ENCODE measurements at regions not wholly inside any gene's neighbourhood (a gene's known extent, or its start where the extent isn't known, plus 50 kb on each side); places are given as distances from the start of the nearest gene placed in this dataset.

DNA sequence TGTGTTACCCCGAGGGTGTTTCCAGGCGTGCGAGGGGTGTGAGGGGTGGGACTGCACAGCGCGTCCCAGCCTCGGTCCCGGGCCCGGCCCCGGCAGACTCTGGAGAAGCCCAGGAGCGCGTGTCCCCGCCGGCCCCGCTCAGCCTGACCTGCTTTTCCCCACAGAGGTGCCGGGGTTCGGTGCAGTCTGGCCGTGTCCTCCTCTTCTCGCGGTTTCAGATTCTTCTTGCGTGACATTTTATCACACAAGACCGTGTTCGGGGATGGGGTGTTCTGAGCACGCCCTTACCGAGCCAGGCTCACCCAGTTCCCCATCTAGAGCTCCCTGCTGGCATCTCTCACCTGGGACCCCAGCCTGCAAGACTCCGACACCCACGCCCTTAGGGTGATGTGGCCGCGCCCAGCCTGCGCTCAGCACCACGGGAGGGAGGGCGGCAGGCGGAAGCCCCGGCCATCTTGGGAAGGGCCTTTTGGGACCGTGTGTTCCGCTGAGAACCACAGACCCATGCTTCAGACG is 775.6 kb downstream of the BRD1 start:
- peak; percentile 24 for DNase-seq (ENCODE audit: low spot score)

- DNase-seq (ENCODE audit: low spot score): no peak
Observed at GRCh38 chr22:49051491-49052022, 776.1 kb downstream of the BRD1 start.

GRCh38 chr22:49049691-49050090 is 778.0 kb downstream of the BRD1 start:
- DNase-seq (ENCODE audit: low spot score): no peak

- no peak for DNase-seq (ENCODE audit: low spot score)
Observed at GRCh38 chr22:49048591-49048990, 779.1 kb downstream of the BRD1 start.

GRCh38 chr22:49047447-49047846 is 780.2 kb downstream of the BRD1 start:
- DNase-seq (ENCODE audit: low spot score): no peak

DNA sequence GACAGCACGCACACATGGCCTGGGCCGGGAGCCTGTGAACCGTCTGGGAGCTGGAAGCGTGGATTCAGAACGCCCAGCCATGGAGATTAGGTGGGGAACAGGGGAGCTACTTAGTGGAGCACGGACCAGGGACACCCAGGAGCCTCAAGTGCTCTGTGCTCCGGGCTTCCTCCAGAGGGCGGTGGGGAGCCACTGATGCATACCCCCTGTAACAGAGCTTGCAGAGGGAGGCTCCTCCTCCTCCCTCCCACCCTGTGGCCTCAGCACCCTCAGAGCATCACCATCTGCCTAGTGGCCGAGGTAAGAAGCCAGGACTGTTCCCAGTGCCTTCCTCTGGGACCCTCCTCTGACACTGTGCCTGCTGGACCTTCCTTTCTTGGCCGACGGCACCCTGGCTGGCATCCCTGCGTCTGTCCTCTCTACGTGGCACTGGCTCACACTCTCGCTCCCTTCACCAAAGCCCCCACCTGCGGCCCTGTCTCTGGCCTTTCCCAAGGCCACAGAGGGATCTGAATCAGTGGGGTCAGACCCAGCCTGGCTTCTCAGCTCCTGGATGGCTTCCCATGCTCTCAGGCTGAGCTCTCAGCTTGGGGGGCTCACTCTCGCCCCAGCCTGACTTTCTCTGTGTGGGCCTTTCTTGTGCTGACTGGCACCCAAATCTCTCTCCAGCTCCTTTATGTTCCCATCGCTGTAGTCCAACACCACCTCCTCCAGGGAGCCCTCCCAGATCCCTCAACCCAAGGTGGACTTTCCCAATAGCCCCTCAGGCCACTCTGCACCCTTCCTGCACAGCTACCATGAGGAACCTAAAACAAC is 780.9 kb downstream of the BRD1 start:
- DNase-seq (ENCODE audit: low spot score): peak; percentile 74

DNA sequence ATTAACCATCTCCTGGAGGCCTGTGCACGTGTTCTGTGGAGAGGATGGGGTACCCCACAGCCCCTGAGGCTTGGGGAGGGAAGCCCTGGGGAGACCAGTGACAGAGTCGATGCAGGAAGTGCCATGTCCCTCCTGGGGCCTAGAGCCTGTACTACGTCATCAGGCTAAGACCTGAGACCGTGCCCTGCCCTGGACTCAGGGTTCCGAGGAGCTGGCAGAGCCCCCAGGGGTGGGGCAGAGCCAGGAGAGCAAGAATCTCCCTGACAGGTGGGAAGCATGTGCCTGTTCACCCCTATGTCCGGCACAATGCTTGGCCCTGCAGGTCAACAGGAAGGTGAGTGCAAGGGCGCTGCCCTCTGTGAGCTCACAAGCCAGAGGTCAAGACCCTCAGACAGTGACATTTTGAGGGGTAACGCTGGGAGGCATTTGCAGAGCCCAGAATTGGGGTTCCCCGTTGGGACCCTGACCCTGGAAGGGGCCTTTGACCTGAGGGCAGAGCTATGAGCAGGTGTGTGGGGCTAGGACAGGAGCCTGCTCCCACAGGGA is 781.6 kb downstream of the BRD1 start:
- no peak for DNase-seq (ENCODE audit: low spot score)

GRCh38 chr22:49045276-49045675 is 782.4 kb downstream of the BRD1 start:
- DNase-seq (ENCODE audit: low spot score): no peak

DNA sequence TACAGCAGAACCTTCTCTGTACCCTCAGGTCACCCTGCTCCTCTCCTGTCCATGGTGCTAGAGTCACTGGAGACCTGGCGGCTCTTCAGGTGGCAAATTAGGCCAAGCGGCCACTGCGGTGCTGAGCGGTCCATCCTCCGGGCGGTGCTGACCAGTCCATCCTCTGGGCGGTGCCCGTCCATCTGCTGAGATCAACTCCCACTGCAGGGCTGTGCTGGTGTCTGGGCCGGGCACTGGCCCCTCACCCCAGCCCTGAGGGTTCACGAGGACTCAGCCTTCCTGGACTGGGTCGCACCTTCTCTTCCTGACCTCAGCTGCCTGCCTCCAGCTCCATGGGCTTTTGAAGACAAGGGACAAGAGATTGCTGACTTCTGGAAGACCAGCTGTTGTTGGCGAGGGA is 782.9 kb downstream of the BRD1 start:
- DNase-seq (ENCODE audit: low spot score): no peak

DNA sequence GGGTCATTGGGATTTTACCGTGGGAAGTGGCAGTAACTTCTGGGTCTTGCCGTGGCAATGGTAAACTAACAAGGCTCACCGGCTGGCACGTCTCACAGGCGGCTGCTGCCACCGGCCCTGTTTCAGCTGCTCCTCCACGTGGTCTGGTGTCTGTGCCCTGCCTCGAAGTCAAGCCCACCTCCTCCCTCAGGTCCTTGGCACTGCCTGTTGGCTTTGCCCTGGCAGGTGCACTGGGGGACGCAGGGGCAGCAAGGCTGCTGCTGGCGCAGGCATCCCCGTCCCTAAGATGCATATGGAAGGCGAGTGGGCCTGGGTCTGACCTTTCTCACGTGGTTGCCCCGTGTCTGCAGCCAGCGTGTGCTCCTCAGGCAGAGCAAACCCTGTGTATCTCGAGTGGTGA is 783.6 kb downstream of the BRD1 start:
- no peak for DNase-seq (ENCODE audit: low spot score)

GRCh38 chr22:49042877-49043859 is 784.5 kb downstream of the BRD1 start:
- no peak for DNase-seq (ENCODE audit: low spot score)

DNA sequence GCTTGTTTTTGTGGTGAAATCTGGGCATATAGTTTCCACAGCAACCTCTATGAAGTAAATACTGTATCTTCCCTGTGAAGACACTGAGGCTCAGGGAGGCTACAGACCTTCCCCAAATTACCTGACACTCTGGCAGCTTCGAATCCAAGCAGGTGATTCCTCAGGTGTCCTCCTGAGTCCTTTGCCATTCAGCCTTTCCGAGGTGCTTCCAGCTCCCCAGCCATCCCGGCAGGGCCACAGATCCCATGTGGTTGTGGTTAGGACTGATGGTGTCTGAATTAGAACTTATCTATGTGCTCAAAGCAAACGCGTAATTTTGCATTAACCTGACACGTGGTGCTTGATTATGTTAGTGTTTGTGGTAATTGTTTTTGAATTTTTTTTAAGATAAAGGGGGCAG is 785.6 kb downstream of the BRD1 start:
- DNase-seq (ENCODE audit: low spot score): no peak

DNA sequence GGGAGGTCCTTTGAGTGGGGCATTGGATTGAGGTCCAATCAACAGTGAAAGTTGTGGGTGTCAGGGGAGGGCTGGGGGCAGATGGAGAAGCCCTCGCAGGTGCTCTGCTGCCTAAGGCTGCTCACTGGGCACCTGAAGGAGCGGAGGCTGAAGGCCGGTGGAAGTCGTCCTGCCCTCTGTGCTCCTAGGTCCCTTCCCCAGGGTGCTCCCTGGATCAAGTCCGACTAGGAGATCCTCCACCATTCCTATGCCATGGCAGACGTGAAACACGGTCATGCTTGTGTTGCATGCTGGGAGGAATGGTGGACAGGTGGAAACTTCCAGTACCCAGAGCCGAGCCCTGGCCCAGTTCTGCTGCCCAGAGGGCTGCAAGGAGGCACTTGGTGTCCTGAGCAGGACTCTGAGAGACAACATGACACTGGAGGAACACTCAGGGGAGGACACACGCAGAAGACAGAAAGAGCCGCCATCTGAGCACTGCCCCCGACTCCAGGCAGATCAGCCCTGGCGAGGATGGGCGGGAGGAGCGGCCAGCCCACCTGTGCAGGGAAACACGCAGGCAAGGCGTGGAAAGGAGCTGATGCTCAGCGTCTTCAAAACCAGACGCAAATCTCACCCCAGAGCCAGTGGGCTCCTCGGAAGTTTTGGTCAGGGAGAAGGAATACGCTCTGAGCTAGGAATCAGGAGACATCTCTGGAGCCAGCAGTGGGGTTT is 786.8 kb downstream of the BRD1 start:
- no peak for DNase-seq (ENCODE audit: low spot score)

GRCh38 chr22:49040111-49040510 is 787.6 kb downstream of the BRD1 start:
- DNase-seq (ENCODE audit: low spot score): no peak

DNA sequence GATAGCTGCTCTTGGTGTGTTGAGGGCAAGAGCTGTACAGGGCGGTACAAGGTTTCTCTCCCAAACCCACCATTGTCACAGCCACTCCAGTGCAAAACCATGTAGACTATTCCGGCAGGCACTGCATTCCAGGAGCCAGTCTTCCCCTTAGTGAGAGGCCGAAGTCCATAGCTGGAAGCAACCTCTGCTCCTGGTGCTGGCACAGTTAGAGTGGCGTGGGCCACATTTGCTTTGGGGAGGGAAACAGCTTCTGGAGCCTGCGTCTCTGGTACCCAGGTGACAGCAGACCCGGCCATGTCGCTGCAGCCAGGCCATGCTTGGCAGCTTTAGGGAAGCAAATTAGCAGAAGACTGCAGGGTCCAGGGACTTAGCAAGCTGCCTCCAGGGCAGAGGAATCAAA is 788.0 kb downstream of the BRD1 start:
- DNase-seq (ENCODE audit: low spot score): peak; percentile 31

DNA sequence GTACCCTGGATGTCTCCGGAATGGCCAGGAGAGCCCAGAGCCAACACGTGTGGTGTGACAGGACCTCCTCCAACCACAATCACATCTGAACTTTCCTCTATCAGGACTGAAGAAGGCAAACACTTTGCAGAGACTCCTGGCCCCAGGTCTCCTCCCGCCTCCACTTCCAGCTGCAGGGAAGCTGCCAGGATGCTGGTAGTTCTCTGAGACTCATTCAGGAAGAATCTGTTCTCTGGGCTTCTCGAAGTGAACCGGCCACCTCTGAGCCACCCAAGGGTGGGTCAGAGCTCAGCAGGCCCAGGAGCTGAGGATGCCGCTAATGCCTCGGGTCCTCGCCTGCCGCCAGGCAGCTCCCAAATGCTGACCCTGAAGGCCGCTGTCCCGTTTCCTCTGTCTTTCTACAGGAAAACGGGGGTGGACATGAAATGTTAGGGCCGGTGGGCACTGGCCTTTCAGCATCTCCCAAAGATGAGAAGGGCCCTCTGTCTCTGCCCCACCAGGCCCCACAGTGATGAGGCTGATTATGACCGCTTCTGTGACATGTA is 789.9 kb downstream of the BRD1 start:
- no peak for DNase-seq (ENCODE audit: low spot score)

- DNase-seq (ENCODE audit: low spot score): no peak
Observed at GRCh38 chr22:49036513-49036912, 791.2 kb downstream of the BRD1 start.

- DNase-seq (ENCODE audit: low spot score): no peak
Observed at GRCh38 chr22:49035818-49036457, 791.7 kb downstream of the BRD1 start.

- no peak for DNase-seq (ENCODE audit: low spot score)
Observed at GRCh38 chr22:49034836-49035817, 792.5 kb downstream of the BRD1 start.
